Epithelial cell of esophagus (primary cell): ENCODE measurements at regions not wholly inside any gene's neighbourhood (a gene's known extent, or its start where the extent isn't known, plus 50 kb on each side); places are given as distances from the start of the nearest gene placed in this dataset.
A peak's percentile ranks its signal among the peaks of the same experiment; 100 is the strongest.

Source experiments
- DNase-seq: peaks from one replicate; pipeline ENCODE4 v3.0.0; 2010; ENCODE audit warnings: low read depth
- H3K4me3 ChIP-seq: 2 replicates; pipeline ENCODE4 v1.5.1; 2011; ENCODE audit warnings: mild to moderate bottlenecking, low read length, control low read depth
- TF ChIP-seq, protein P1 (sequence below): IDR thresholded peaks from 2 replicates; pipeline ENCODE4 v1.5.1; 2011; ENCODE audit warnings: low read depth, mild to moderate bottlenecking, low read length, control low read depth, inconsistent platforms; ENCODE audit not compliant: insufficient read depth; ENCODE audit errors: missing control alignments

- TF ChIP-seq, protein P1, sequence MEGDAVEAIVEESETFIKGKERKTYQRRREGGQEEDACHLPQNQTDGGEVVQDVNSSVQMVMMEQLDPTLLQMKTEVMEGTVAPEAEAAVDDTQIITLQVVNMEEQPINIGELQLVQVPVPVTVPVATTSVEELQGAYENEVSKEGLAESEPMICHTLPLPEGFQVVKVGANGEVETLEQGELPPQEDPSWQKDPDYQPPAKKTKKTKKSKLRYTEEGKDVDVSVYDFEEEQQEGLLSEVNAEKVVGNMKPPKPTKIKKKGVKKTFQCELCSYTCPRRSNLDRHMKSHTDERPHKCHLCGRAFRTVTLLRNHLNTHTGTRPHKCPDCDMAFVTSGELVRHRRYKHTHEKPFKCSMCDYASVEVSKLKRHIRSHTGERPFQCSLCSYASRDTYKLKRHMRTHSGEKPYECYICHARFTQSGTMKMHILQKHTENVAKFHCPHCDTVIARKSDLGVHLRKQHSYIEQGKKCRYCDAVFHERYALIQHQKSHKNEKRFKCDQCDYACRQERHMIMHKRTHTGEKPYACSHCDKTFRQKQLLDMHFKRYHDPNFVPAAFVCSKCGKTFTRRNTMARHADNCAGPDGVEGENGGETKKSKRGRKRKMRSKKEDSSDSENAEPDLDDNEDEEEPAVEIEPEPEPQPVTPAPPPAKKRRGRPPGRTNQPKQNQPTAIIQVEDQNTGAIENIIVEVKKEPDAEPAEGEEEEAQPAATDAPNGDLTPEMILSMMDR: no peak
- no peak overlapping the region for H3K4me3 ChIP-seq
- no peak for DNase-seq
Measured at GRCh38 chr18:27349284-27349882, 164.3 kb upstream of the CHST9 start.

- TF ChIP-seq, protein P1: no peak
- H3K4me3 ChIP-seq: no peak overlapping the region
- DNase-seq: no peak
Measured at GRCh38 chr18:27331606-27332005, 146.5 kb upstream of the CHST9 start.

DNA sequence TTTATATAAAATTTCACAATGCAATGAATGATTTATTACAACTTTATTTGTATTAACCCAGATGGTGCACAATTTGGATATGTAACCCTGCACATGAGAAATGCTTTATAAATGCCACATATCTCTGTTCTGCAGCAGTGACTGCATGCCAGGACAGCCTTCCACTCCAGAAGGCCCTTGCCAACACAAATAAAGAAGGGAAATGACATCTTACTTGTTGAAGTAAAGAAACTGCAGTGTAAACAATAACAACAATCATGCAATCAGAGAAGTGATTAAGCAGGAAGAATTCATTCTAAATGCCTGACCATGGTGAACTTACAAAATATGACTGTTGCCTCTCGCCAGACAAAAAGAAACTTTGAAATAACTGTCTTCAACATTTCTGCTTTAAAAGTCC lies 129.9 kb upstream of the CHST9 start:
- no peak overlapping the region for H3K4me3 ChIP-seq

DNA sequence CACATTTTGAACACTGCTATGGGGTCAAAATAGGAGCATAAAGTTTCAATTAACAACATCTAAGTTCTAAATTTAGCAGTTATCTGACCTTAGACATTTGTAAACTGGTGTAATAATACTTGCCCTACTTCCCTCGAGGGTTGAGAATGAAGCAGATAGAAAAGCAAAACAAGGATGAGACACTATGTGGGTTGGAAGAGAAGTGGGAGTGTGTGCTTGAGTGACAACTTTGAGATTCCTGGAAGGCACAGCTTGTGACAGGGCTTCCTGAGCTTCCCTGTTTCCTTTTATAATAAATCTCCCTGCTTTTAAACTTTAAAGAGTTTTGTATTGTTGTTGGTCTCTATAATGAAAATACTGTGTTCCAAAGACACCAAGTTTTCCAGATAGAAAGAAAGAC lies 128.6 kb upstream of the CHST9 start:
- no peak overlapping the region for H3K4me3 ChIP-seq
- TF ChIP-seq, protein P1: no peak
- no peak for DNase-seq

More for the DNA sequence above, 129.9 kb upstream of the CHST9 start:
- DNase-seq: peak; percentile 66
- TF ChIP-seq, protein P1: no peak

GRCh38 chr18:27312853-27313252 lies 127.7 kb upstream of the CHST9 start:
- TF ChIP-seq, protein P1: no peak
- no peak for DNase-seq
- no peak overlapping the region for H3K4me3 ChIP-seq

- DNase-seq: no peak
- no peak overlapping the region for H3K4me3 ChIP-seq
- TF ChIP-seq, protein P1: no peak
Measured at GRCh38 chr18:27312153-27312552, 127.0 kb upstream of the CHST9 start.

GRCh38 chr18:27311114-27311513 lies 126.0 kb upstream of the CHST9 start:
- no peak for DNase-seq
- H3K4me3 ChIP-seq: no peak overlapping the region
- TF ChIP-seq, protein P1: no peak
